NCI-H1092 treated with DMSO at 0.1 percent for 48 hours (cell line): ENCODE measurements at regions not wholly inside any gene's neighbourhood (a gene's known extent, or its start where the extent isn't known, plus 50 kb on each side); places are given as distances from the start of the nearest gene placed in this dataset.
"Not testable (repeated sequence)": the region's sequence is repeated elsewhere in the genome, so short reads cannot be mapped to it uniquely, and the experiment has no call there.

Experiments used
- DNase-seq: peaks from one replicate; lab custom pipeline; 2025; lab: John Stamatoyannopoulos, UW

- DNase-seq = no peak
Observed at GRCh38 chr22:48639896-48640748, 1187.6 kb downstream of the BRD1 start.

- DNase-seq = no peak
Observed at GRCh38 chr22:48639021-48639795, 1188.5 kb downstream of the BRD1 start.

- no peak for DNase-seq
Observed at GRCh38 chr22:48637231-48637630, 1190.4 kb downstream of the BRD1 start.

GRCh38 chr22:48636746-48637145 is 1190.9 kb downstream of the BRD1 start:
- no peak for DNase-seq

GRCh38 chr22:48635816-48636215 is 1191.9 kb downstream of the BRD1 start:
- no peak for DNase-seq

- no peak for DNase-seq
Observed at GRCh38 chr22:48635031-48635430, 1192.6 kb downstream of the BRD1 start.

GRCh38 chr22:48633996-48634836 is 1193.5 kb downstream of the BRD1 start:
- no peak for DNase-seq

- no peak for DNase-seq
Observed at GRCh38 chr22:48632646-48633246, 1194.9 kb downstream of the BRD1 start.

- no peak for DNase-seq
Observed at GRCh38 chr22:48631288-48631863, 1196.3 kb downstream of the BRD1 start.

- no peak for DNase-seq
Observed at GRCh38 chr22:48630848-48631247, 1196.8 kb downstream of the BRD1 start.

- DNase-seq = no peak
Observed at GRCh38 chr22:48630433-48630754, 1197.3 kb downstream of the BRD1 start.

GRCh38 chr22:48629631-48630432 is 1197.8 kb downstream of the BRD1 start:
- DNase-seq = no peak

- no peak for DNase-seq
Observed at GRCh38 chr22:48628891-48629543, 1198.7 kb downstream of the BRD1 start.

GRCh38 chr22:48627966-48628365 is 1199.7 kb downstream of the BRD1 start:
- DNase-seq = no peak

- no peak for DNase-seq
Observed at GRCh38 chr22:48627203-48627602, 1200.5 kb downstream of the BRD1 start.

- no peak for DNase-seq
Observed at GRCh38 chr22:48624401-48624800, 1203.3 kb downstream of the BRD1 start.

GRCh38 chr22:48622891-48623545 is 1204.7 kb downstream of the BRD1 start:
- no peak for DNase-seq

GRCh38 chr22:48621085-48621484 is 1206.6 kb downstream of the BRD1 start:
- DNase-seq = no peak

- DNase-seq = not testable (repeated sequence)
Observed at GRCh38 chr22:48620460-48620859, 1207.2 kb downstream of the BRD1 start.

GRCh38 chr22:48619721-48620120 is 1208.0 kb downstream of the BRD1 start:
- DNase-seq = no peak
